ENCODE measurements at regions not wholly inside any gene's neighbourhood (a gene's known extent, or its start where the extent isn't known, plus 50 kb on each side); places are given as distances from the start of the nearest gene placed in this dataset.
"Not testable (repeated sequence)": the region's sequence is repeated elsewhere in the genome, so short reads cannot be mapped to it uniquely, and the experiment has no call there.

GRCh38 chr14:58752771-58753201 lies 115.0 kb downstream of the DACT1 start:
- ATAC-seq, result peak; percentile 79

DNA sequence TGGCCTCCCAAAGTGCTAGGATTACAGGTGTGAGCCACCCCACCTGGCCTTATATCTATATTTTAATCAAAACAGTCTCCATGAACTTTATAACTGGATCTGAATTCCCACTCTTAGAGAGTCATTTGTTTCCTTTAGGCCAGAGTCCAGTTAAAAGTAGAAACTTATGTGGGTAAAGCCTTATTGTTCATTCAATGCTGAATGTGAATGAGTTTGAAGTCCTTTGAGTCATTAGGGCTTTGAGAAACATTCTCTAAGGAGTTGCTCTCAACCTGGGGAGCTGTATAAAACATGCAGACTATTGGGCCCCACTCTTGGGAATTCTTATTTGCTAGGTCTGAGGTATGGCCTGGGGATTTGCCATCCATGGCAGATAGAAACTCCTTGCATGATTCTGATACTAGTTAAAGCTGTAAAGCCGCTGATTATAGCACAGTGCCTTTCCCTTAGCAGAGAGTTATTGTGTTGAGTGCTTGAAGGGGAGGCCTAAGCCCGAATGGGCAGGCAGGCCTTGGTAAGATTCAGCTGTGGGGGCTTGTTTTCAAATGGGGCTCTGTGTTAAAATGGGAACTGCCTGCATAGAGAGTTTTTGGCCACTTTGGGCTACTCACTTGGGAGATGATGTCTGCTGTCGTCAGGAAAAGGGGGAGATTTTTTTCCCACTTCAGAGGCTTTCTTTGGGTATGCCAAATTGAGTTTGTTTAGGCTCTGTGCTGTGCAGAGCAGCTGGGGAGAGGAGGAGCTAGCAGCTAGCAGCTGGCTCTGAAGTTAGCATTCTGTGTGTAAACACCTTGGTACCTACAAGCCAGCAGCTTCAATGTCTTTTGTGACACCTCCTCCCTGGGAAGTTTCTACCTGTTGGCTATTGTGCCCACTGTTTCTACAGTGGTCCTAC lies 117.5 kb downstream of the DACT1 start:
- ATAC-seq, result no peak

DNA sequence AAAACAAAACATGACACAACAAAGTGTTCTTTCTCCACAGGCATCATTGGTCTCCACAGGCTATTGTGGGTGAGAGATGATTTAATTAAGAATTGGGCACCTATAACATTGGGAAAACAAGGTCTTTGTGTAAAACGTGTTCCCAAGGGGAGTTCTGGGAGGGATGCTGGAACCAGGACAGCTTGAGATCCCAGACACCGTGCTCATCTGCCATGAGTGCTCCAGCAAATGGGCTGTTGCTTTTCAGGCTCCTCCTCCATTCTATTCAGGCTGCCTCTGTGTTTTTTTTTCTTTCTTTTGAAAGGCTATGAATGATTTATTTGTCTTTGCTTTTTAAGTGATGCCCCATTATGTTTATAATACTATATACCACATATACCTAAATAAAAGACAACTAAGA lies 122.4 kb downstream of the DACT1 start:
- ATAC-seq, result no peak

DNA sequence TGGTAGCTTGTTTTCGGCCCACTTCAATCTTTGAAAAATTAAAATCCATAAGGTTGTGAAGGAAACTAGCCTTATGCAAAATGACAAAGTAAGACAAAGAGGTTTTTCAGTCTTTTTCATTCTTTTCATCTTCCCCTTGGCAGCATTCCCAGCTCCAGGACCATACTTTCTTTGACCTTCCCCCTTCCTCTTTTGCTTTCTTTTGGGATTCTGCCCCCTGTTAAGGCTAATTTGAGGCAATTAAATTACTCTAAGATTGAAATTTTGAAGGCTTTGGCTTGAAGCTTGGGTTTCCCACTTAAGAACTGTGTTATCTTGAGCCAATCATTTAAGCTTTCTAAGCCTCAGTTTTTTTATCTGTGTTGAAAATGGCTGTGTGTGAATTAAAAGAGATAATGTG lies 124.9 kb downstream of the DACT1 start:
- ATAC-seq, result no peak

DNA sequence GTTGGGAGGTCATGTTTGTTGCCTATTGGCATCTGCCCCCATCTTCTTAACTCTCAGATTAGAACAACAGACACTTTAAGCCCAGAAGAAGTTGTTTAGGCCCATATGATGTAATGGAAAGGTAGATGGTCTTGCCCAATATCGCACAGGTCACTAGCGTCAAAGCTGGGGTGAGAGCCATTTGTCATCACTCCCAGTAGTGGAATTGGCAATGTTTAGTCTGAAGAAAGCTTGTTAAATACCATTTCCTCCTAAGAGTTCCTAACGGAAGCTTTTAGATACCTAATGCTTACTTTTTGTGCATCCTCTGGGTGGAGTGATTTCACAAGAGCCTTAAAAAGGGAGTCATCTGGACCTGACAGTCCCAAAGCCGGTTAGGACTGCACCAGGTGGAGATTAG lies 125.4 kb downstream of the DACT1 start:
- no peak for ATAC-seq

DNA sequence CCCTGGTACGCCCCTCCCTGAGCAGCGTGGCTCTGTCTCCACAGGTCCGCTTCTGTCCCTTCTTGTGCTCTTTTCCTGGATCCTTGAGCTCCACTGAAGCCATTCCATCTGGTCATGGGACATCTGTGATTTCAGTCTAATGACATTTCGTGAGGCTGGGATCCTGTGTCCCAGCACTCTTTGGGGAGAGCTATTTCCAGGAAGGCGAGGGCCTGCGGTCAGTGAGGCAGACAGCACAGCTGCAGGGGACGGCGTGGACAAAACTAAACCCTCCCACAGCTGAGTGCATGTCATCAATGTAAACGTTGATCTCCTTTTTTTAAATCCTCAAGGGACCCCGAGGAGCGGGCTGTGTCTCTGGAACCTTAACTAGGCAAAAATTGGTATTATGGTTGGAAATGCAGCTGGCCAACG lies 127.7 kb downstream of the DACT1 start:
- ATAC-seq, result no peak

GRCh38 chr14:58765843-58766242 lies 128.1 kb downstream of the DACT1 start:
- ATAC-seq, result no peak

- ATAC-seq, result no peak
Measured at GRCh38 chr14:58769011-58769643, 131.4 kb downstream of the DACT1 start.

DNA sequence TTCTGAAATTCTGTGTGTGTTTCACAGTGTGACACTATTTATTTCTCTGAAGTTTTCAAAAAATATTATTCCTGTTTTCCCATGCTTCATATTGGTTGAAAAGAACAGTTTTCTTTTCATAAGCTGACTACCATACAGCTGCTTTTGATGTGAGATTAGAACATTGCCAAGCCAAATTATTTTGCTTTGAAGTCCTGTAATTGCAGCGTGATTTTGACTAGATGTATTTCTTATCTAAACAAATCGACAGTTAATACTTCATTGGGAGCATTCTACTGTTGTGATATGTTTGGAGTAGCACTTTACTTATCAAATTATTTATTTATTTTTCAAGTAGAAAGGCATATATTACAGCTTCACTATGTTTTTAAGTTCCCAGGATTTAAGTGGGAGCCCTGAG lies 132.0 kb downstream of the DACT1 start:
- no peak for ATAC-seq

DNA sequence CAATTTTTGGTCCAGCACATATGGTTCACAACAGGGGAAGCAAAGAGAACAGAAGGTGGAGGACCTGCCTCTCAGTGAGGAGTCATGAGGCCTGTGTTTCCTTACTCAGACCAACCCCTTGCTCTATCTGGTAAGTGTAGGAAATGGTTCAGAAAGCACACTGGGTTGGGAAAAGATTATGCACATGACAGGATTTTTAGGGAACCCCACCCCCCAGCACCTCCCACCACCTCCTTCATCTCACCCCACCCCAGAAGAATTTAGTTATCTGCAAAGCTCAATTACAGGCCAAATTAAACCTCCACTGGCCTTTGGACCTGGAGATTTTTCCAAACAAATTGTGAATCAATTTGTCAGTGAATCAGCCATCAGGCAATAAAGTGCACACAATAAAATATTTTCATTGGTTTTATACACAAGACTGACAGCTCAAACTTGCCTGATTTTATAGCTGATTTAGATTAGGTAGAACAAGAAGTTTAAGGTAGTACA lies 132.8 kb downstream of the DACT1 start:
- ATAC-seq, result no peak

DNA sequence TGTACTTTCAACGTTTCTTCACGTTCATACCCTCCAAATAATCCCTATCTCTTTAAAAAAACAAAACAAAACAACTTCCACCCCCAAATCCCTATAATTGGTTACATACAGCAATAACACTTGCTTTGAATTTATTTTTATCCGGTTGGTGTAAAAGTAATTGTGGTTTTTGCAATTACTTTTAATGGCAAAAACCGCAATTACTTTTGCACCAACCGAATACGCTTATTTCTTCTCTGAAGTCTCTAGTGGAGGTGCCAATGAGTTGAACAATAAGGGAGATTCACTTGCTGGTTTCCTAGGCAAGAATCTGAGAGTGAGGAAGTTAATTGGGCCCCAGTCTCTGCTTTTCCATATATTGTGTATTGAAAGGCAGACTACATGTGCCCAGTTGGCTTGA lies 133.3 kb downstream of the DACT1 start:
- no peak for ATAC-seq

- no peak for ATAC-seq
Measured at GRCh38 chr14:58772116-58772515, 134.4 kb downstream of the DACT1 start.

- no peak for ATAC-seq
Measured at GRCh38 chr14:58772794-58773620, 135.2 kb downstream of the DACT1 start.

- no peak for ATAC-seq
Measured at GRCh38 chr14:58774531-58774930, 136.8 kb downstream of the DACT1 start.

DNA sequence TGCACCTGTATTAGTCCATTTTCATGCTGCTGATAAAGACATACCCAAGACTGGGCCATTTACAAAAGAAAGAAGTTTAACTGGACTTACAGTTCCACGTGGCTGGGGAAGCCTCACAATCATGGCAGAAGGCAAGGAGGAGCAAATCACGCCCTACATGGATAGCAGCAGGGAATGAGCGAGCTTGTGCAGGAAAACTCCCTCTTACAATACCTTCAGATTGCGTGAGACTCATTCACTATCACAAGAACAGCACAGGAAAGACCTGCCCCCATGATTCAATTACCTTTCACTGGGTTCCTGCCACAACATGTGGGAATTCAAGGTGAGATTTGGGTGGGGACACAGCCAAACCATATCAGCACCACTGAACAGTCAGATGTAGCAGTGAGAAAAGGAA lies 137.4 kb downstream of the DACT1 start:
- not testable (repeated sequence) for ATAC-seq

- ATAC-seq, result no peak
Measured at GRCh38 chr14:58776516-58776915, 138.8 kb downstream of the DACT1 start.

- ATAC-seq, result no peak
Measured at GRCh38 chr14:58777541-58777979, 139.8 kb downstream of the DACT1 start.

GRCh38 chr14:58778202-58778601 lies 140.4 kb downstream of the DACT1 start:
- ATAC-seq, result no peak

DNA sequence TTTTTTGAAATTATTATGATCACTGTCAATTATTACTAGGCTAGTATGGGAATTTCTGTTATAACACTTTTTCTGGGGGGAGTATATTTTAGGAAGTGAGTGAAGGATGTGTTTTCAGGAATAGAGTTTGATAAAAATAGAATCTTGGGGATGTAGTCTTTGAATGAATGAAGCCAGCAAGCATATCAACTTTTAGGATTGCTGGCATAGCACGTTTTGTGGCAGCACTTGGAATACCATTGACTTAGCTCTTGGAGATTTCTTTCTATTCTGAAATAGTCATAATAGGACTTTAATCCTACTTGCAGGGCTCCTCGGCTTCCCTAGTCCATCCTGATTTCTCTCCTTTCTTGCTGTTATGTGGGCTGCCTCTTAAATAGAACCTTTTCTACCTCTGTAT lies 141.6 kb downstream of the DACT1 start:
- no peak for ATAC-seq

DNA sequence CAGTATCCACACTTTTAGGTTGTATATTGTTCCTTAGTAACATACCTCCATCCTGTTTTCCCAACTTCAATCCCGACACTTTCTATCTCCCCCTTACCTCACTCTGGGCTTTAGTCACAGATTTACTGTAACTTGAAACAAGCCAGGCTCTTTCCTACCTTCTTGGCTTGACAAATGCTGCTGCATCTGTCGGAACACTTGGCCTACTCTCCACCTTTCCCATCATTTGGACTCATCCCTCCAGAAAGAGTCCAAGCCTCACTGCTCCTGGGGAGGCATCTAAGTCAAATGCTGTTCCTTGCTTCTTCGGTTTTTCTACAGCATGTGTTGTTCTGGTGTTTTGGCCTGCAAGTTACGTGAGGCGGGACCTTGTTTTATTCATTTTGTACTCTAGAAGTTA lies 142.4 kb downstream of the DACT1 start:
- ATAC-seq, result no peak

DNA sequence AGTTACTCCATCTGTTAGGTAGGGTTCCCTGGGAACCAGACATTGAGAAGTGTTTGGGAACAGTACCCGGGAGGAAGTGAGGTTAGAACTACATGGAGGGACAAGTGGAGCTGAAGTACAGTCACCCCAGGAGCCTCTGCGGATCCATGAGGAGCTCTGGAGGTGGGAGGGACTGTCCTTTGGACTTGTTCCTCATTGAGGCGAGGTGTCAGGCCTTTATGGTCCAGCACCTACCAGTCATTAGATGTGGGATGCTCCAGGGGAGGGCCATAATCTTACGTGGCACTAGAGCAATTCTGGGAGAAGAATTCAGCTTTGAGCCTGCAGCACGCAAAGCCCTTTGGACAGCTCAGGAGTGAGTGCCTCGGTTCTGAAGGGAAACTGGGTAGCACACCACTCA lies 142.8 kb downstream of the DACT1 start:
- no peak for ATAC-seq

DNA sequence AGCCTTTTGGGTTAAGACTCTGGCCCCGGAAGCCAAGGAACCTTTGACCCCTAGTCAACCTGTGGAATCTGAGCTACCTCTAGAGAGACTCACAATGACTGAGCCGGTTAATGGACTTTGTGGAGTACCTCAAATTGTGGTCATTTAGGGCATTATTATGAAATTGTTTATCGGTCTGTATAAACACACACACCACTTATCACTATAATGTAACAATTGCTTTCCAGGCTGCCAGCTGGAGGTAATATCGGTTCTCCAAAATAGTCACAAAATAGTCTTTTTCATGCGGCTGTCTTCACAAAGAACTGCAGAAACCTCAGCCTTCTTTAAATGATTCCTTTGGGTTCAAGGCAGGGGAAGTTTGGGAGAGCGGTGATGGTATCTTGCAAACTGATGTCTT lies 144.2 kb downstream of the DACT1 start:
- ATAC-seq, result no peak

All from esophagus mucosa (tissue), 1 donor.